Adrenal gland (tissue), 5 donors: ENCODE measurements at regions not wholly inside any gene's neighbourhood (a gene's known extent, or its start where the extent isn't known, plus 50 kb on each side); places are given as distances from the start of the nearest gene placed in this dataset.

Experiments
- CTCF ChIP-seq, 6 experiments: fragments of 450-650 bp in 4 of 6; fragments of 200-600 bp in 2 of 6; sonication (generic) in 1 of 6; IDR thresholded peaks; 1 replicate in 5 of 6; 2 replicates in 1 of 6; pipeline versions ENCODE4 v1.5.1 to v1.8.0; 2016 to 2021; ENCODE audit warnings: antibody characterized with exemption in 6 of 6, mild to moderate bottlenecking in 2 of 6, moderate library complexity in 1 of 6
- POLR2A ChIP-seq, 2 donors: fragments of 450-650 bp; IDR thresholded peaks; one replicate each; pipeline ENCODE4 v1.6.1; 2017; ENCODE audit warnings: antibody characterized with exemption in 2 of 2, mild to moderate bottlenecking in 2 of 2, moderate library complexity in 1 of 2
- donor health status: DM: no; HTN: no; CAD: no.

- TF ChIP-seq POLR2A (IDR thresholded peaks at IDR 0.05) (no peak), CTCF (IDR thresholded peaks at IDR 0.05) (no peak)
These were observed 81.4 kb upstream of the NCOR2 start for GRCh38 chr12:124648710-124649384.
